ENCODE measurements at regions not wholly inside any gene's neighbourhood (a gene's known extent, or its start where the extent isn't known, plus 50 kb on each side); places are given as distances from the start of the nearest gene placed in this dataset.

GRCh38 chr10:29102233-29102632 lies 186.6 kb upstream of the LYZL1 start:
- H3K36me3 ChIP-seq (ENCODE audit: control insufficient read depth, insufficient read depth, low read length): no peaks in the 10 kb centered on the region
- peaks cover 2% of the 10 kb centered on the region for H3K4me1 ChIP-seq (ENCODE audit: control insufficient read depth, extremely low read depth, insufficient read depth, low read length)
- H2AFZ ChIP-seq (ENCODE audit: low read length): no peak overlapping the region
- no peak overlapping the region for H3K9ac ChIP-seq (ENCODE audit: insufficient read depth, low read length)
- H3K27me3 ChIP-seq (ENCODE audit: control insufficient read depth, insufficient read depth, low read length): no peaks in the 10 kb centered on the region
- H3K4me3 ChIP-seq (replicated peaks in 1 of 4; ENCODE audit: control extremely low read depth in 1 of 4, insufficient read depth in 1 of 4, low read depth in 3 of 4, low read length in 4 of 4): no peak overlapping the region
- no peaks in the 10 kb centered on the region for H3K9me3 ChIP-seq (ENCODE audit: control insufficient read depth, insufficient read depth, low read depth, low read length)
- H3K27ac ChIP-seq (ENCODE audit: insufficient read depth, low read length): no peak overlapping the region
- no peaks in the 10 kb centered on the region for H3K79me2 ChIP-seq (ENCODE audit: control insufficient read depth, insufficient read depth, low read length)
- H3K4me2 ChIP-seq (ENCODE audit: extremely low read depth, insufficient read depth, low read length): no peak overlapping the region
- no peak for TF ChIP-seq CTCF (conservative IDR thresholded peaks at IDR 0.05 in 1 of 2, IDR thresholded peaks at IDR 0.05 in 1 of 2; ENCODE audit: low read depth in 1 of 2, low read length in 2 of 2)
- TF ChIP-seq EZH2 (IDR thresholded peaks at IDR 0.05; ENCODE audit: low read length, missing control alignments): no peak
- H4K20me1 ChIP-seq (ENCODE audit: control insufficient read depth, extremely low read depth, insufficient read depth, low read length): no peaks in the 10 kb centered on the region
- DNase-seq (ENCODE audit: low read depth in 2 of 2): peak in 1 of 2 donors; percentile 63

- H3K36me3 ChIP-seq (ENCODE audit: control insufficient read depth, insufficient read depth, low read length): no peaks in the 10 kb centered on the region
- no peaks in the 10 kb centered on the region for H3K9me3 ChIP-seq (ENCODE audit: control insufficient read depth, insufficient read depth, low read depth, low read length)
- no peak overlapping the region for H2AFZ ChIP-seq (ENCODE audit: low read length)
- H3K4me2 ChIP-seq (ENCODE audit: extremely low read depth, insufficient read depth, low read length): no peak overlapping the region
- no peak overlapping the region for H3K9ac ChIP-seq (ENCODE audit: insufficient read depth, low read length)
- no peak overlapping the region for H3K4me3 ChIP-seq (replicated peaks in 1 of 4; ENCODE audit: control extremely low read depth in 1 of 4, insufficient read depth in 1 of 4, low read depth in 3 of 4, low read length in 4 of 4)
- DNase-seq (ENCODE audit: low read depth in 2 of 2): no peak
- peaks cover 2% of the 10 kb centered on the region for H3K4me1 ChIP-seq (ENCODE audit: control insufficient read depth, extremely low read depth, insufficient read depth, low read length)
- H4K20me1 ChIP-seq (ENCODE audit: control insufficient read depth, extremely low read depth, insufficient read depth, low read length): no peaks in the 10 kb centered on the region
- H3K27me3 ChIP-seq (ENCODE audit: control insufficient read depth, insufficient read depth, low read length): no peaks in the 10 kb centered on the region
- no peaks in the 10 kb centered on the region for H3K79me2 ChIP-seq (ENCODE audit: control insufficient read depth, insufficient read depth, low read length)
- no peak overlapping the region for H3K27ac ChIP-seq (ENCODE audit: insufficient read depth, low read length)
- TF ChIP-seq CTCF (conservative IDR thresholded peaks at IDR 0.05 in 1 of 2, IDR thresholded peaks at IDR 0.05 in 1 of 2; ENCODE audit: low read depth in 1 of 2, low read length in 2 of 2) (no peak), EZH2 (IDR thresholded peaks at IDR 0.05; ENCODE audit: low read length, missing control alignments) (no peak)
Measured at GRCh38 chr10:29102636-29103035, 186.2 kb upstream of the LYZL1 start.

GRCh38 chr10:29104661-29105399 lies 184.0 kb upstream of the LYZL1 start:
- no peak overlapping the region for H2AFZ ChIP-seq (ENCODE audit: low read length)
- H3K9me3 ChIP-seq (ENCODE audit: control insufficient read depth, insufficient read depth, low read depth, low read length): no peaks in the 10 kb centered on the region
- TF ChIP-seq EZH2 (IDR thresholded peaks at IDR 0.05; ENCODE audit: low read length, missing control alignments) (no peak), CTCF (conservative IDR thresholded peaks at IDR 0.05 in 1 of 2, IDR thresholded peaks at IDR 0.05 in 1 of 2; ENCODE audit: low read depth in 1 of 2, low read length in 2 of 2) (no peak)
- no peak overlapping the region for H3K4me2 ChIP-seq (ENCODE audit: extremely low read depth, insufficient read depth, low read length)
- H3K79me2 ChIP-seq (ENCODE audit: control insufficient read depth, insufficient read depth, low read length): no peaks in the 10 kb centered on the region
- no peaks in the 10 kb centered on the region for H3K27me3 ChIP-seq (ENCODE audit: control insufficient read depth, insufficient read depth, low read length)
- peaks cover 2% of the 10 kb centered on the region for H3K4me1 ChIP-seq (ENCODE audit: control insufficient read depth, extremely low read depth, insufficient read depth, low read length)
- no peak overlapping the region for H3K27ac ChIP-seq (ENCODE audit: insufficient read depth, low read length)
- H3K36me3 ChIP-seq (ENCODE audit: control insufficient read depth, insufficient read depth, low read length): no peaks in the 10 kb centered on the region
- no peak overlapping the region for H3K4me3 ChIP-seq (replicated peaks in 1 of 4; ENCODE audit: control extremely low read depth in 1 of 4, insufficient read depth in 1 of 4, low read depth in 3 of 4, low read length in 4 of 4)
- no peak overlapping the region for H3K9ac ChIP-seq (ENCODE audit: insufficient read depth, low read length)
- DNase-seq (ENCODE audit: low read depth in 2 of 2): no peak
- no peaks in the 10 kb centered on the region for H4K20me1 ChIP-seq (ENCODE audit: control insufficient read depth, extremely low read depth, insufficient read depth, low read length)

Data from fibroblast of lung (primary cell).